ENCODE measurements at regions not wholly inside any gene's neighbourhood (a gene's known extent, or its start where the extent isn't known, plus 50 kb on each side); places are given as distances from the start of the nearest gene placed in this dataset.

DNA sequence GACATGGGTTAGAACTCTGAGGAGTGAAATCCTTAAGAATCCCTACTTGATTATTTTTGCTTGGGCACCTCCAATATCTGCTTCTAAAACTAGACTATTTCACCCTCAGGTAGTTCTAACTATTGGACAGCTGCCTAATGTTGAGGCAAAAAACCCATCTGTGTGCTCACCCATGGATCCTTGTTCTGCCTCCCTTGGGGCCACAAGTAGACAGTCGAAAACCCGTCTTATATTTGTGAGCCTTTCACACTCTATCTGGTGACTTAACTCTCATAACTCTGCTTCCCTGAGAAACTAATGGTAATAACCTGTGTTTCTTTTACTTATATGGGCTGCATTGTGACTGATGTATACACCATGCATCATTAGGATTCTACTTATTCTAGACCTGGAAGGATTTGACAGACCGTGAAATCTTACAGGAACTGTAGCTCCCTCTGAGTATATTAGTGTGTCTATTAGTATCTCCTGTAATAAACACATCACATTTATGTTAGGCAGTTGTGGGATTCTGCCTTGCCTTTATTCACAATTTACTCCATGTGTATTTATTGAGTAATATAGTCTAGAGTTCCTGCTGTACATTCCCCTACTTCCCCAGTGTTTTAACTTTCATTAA lies 94.6 kb upstream of the SGCD start:
- no peak for DNase-seq

DNA sequence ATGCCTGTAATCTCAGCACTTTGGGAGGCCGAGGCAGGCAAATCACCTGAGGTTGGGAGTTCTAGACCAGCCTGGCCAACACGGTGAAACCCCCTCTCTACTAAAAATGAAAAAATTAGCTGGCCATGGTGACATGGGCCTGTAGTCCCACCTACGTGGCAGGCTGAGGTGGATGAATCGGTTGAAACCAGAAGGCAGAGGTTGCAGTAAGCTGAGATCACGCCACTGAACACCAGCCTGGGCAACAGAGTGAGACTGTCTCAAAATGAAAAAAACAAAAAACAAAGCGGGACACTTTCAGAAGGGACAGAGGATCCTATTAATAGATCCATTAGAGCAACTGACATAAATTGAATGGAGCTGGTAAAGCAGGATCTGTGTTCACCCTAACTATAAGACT lies 89.6 kb upstream of the SGCD start:
- DNase-seq = no peak

DNA sequence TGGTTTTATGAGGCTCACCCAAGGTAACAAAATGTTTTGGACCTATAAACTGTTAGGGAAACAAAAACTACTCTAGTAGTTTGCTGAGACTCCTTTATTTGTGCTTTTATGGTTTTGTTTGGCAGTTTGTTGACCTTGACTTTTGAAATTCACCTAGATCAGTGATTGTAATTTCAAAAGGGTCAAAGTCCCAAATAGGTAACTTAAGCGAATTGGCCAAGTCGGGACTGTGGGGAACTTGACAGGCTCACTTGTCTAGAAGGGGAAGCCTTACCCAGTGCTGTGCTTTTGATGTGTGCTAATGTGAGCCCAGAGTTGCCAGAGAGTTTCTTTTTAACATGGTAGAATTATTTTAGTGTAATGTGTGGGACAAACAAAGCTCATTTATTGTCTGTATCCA lies 87.2 kb upstream of the SGCD start:
- DNase-seq = no peak

DNA sequence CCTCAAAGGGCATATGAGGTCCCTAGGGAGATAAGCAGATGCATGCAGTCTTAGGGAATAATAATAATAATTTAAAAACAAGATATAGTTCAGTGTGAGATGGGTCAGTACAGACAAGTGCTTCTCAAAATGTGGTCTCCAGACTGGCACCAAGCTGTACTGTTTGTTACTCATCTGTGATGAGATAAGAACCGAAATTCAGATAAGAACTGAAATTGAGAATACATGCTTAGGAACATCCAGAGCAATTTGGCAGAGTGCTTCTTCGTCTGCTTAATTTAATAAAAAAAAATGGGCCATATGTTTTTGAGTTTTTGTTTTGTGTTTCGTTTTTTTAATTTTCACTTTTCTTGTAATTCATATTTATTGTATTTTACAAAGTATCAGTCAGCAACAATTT lies 86.5 kb upstream of the SGCD start:
- no peak for DNase-seq

DNA sequence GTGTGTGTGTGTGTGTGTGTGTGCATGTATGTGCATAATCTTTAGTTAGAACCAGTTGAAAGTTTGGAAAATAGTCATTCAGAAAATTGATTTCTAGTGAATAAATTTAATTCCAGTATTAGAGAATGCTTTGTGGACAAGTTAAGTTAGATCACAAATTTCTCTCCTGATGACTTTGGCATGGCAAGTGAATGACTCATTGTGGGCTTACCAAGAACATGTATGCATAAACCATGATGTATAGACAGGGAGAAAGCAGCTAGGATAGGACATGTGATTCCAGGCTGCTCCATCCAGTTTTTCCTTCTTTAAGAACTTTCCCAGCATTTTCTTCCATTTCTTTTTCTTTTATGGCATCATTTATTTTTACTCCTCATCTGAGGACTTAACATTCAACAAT lies 85.7 kb upstream of the SGCD start:
- no peak for DNase-seq

DNA sequence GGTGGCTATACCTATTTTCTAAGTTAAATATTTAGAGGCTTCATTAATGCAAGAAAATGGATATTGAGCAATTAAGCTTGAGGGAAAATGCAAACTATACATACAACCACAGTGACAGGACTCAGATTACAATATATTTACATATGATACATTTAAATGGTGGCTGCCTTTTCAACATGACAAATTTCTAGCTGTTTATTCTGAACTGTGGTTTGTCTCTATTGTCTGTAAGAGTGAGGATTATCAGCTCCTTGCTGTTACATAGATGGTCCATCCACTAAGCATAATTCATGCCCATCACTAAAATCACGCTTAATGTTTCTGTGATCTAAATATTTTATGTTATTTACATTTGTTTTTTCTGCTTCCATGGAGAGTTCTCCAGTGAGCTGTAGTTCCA lies 81.1 kb upstream of the SGCD start:
- no peak for DNase-seq

DNA sequence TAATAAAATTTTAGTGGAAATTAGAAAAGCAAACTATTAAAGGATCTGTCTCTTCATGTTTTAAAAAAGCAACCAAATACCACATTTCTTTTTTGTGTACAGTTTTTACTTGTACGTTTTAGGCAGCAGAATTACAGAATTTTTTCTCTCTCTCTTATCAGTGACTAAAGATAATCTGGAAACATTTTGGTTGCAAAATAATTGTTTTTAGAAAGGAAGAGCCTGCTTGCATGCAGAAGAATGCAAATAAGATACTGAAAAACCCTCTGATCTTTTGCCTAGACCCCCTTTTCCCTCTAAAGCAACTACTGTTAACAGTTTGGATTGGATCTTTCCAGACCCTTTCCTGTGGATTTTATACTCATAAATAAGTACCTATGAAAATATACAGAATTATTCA lies 75.9 kb upstream of the SGCD start:
- DNase-seq = no peak

DNA sequence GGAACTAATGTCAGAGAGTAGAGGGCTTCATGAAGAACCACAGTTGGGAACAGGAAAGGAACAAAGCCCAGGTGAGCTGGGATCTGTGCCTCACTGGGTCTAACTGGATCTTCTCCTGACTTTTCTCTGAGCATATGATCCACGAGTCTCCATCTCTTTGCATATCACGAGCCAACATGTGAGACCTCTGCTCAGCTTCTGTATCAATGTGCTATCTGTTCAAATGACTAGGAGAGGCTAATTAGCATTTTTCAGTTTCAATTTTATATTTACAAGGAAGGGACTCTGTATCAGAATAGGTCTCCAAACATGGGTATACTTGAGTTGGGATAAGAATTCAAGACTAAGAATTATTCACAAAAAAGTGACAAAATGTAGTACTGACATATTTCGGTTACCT lies 73.8 kb upstream of the SGCD start:
- DNase-seq = no peak

DNA sequence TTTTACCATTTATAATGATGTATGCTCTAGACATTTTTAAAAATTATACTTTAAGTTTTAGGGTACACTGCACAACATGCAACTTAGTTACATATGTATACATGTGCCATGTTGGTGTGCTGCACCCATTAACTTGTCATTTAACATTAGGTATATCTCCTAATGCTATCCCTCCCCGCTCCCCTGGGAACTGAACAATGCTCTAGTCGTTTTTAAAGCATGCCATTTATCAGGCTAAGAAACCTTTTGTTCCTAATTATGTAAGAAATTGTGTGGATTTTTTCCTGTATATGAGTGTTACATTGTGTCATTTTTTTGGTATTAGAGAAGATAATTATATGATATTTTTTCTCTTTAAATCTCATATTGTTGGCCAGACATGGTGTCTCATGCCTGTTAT lies 72.8 kb upstream of the SGCD start:
- no peak for DNase-seq

DNA sequence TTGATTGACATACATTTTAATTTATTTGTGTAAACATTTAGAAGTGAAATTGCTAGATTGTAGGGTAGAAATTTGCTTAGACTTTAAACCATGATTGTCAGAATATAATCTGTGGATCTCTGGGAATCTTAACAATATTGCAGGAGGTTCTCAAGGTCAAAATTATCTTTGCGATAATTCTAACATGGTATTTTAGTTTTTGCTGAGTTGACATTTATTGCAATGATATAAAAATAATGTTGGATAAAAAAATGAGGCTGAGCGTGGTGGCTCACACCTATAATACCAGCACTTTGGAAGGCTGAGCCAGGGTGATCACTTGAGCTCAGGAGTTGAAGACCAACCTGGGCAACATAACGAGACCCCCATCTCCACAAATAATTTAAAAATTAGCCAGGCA lies 70.3 kb upstream of the SGCD start:
- no peak for DNase-seq

DNA sequence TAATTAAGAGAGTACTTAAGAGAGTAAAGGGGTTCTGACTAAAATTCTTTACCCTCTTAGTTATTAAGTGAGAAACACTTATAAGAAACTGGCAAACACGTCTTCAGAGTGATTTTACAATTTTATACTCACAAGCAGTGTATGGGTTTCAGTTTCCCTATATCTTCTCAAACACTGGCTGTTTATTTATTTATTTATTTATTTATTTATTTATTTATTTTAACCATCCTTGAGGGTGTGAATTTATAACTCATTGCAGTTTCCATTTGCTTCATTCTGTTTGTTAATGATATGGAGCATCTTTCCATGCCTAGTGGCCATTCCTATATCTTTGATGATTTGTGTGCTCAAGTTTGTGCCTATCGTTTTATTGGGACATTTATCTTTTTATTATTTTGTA lies 68.0 kb upstream of the SGCD start:
- DNase-seq = no peak

DNA sequence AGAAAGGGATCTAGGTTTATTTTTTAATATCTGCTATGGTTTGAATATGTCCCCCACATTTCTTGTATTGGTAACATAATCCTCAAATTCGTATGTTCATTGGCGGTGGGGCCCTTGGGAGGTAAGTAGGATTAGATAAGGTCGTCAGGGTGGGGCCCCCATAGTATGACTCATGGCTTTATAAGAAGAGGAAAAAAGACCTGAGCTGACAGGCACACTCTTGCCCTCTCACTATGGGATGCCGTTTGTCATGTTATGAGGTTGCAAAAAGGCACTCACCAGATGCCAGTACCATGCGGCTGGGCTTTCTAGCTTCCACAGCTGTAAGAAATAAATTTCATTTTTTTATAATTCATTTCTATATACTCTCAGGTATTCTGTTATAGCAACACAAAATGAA lies 67.3 kb upstream of the SGCD start:
- no peak for DNase-seq

DNA sequence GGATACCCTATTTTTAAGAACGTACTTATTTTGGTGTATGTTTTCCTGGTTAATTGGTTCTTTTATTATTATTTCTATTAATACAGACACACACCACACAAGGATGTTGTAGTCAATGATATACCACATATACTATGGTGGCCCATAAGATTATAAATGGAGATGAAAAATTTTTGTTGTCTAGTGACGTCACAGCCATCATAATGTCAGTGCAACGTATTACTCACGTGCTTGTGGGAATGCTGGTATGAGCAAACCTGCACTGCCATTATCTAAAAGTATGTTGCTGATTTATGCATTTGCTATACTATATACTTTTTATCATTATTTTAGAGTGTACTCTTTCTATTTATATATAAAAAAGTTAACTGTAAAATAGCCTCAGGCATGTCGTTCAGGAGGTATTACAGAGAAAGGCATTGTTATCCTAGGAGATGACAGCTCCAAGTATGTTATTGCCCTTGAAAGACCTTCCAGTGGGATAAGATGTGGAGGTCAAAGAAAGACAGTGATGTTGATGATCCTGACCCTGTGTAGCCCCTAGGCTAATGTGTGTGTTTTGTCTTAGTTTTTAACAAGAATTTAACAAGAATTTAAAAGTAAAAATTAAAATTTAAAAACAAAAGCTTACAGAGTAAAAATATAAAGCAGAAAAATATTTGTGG lies 65.6 kb upstream of the SGCD start:
- no peak for DNase-seq

DNA sequence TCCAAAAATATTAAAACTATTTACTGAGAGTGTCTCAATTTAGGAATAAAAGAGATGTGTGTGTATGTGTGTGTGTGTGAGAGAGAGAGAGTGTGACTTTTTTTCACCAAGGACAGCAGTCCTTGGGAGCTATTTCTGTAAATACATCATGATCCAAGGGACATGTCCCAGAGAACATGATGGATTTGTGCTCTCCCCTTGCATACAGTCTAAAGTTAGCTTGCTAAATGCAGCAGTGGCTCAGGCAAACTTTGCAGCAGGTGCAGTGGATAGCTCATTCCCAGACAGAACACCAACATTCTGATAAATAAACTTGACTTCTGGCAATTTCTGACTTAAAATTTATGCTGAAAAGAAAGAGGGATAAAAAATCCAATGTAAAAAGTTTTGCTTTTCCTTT lies 55.4 kb upstream of the SGCD start:
- DNase-seq = no peak

DNA sequence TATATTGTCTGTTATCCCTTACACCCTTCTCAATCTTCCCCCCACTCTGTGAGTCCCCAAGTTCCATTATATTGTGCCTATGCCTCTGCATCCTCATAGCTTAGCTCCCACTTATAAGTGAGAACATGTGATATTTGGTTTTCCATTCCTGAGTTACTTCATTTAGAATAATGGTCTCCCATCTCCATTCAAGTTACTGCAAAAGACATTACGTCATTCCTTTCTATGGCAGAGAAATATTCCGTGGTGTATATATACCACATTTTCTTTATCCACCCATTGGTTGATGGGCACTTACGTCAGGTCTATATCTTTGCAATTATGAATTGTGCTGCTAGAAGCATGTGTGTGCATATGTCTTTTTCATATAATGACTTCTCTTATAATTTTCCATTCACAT lies 54.8 kb upstream of the SGCD start:
- DNase-seq = no peak

DNA sequence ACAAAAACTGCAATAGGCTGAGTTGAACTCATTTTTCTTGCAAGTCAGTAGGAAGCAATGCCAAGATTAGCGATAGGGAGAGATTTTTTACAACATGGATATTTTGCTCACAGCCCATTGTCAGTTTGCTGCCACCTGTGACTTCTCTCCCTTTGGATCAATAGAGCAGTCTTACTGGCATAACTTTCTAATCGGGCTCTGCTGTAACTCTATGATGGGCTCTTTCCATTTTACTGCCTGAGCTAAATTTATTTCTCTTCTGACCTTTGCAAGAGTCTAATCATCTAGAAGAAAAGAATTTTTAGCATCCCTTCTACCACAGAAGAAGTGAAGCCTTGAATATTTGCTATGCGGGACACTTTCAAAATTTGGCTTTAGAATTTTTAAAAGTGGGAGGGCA lies 53.6 kb upstream of the SGCD start:
- no peak for DNase-seq

DNA sequence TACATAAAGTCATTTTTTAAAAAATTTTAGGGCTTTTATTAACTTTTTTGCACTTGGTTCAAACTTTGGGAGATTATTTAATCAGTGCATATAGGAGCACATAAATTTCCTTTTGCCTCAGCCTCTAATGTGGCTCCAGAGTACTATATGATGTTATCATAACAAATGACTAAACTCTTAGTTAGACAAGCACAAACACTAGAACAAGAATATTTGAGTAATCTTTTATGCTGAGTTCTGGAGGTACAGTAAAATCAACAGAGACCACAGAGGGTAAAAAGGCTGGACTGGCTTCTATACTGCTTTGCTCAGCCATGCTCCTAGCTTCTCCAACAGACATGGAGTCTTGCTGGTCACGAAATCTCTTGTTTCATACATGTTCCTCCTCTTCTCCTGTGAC lies 52.5 kb upstream of the SGCD start:
- no peak for DNase-seq

Measured in activated CD4-positive, alpha-beta T cell treated with anti-CD3 and anti-CD28 coated beads, Interleukin-2, amount 50 U/mL, for 1 hour (primary cell).